ENCODE measurements at regions not wholly inside any gene's neighbourhood (a gene's known extent, or its start where the extent isn't known, plus 50 kb on each side); places are given as distances from the start of the nearest gene placed in this dataset.
A peak's percentile ranks its signal among the peaks of the same experiment; 100 is the strongest.

DNA sequence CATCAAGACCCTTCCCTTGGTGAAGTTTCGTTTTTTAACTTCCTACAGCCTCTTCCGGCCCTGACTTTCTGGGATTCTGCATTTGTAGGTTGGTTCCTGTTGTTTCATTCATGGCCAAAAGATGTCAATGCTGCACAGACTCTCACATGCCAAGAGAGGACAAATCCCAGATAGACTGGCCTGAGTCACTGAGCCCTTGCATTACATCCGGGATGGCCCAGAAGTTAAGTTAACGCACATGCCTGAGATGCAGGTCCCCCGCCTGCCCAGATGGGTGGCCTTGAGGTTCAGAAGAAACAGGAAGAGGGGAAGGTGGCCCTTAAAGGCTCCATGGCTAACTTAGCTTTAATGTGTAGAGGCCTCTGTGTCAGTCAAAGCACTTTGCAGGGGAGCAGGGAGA, 51.6 kb upstream of the SRGAP3 start:
- DNase-seq = no peak

DNA sequence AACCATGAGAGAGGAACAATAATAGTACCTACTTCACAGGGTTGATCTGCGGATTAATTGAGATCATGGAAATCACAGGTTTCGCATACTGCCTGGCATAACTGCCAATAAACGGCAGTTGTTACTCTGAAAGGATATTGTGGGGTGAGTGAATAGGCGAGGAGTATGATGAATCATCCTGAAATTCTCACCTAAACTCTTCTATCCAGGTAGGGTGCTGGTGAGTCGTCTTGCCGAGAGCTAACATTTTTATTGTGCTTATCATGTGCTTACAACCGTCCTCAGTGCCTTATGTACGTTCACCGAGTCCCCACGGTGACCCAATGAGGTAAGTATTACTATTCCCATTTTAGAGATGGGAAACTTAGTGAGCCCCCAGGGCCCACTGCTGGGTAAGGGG, 52.4 kb upstream of the SRGAP3 start:
- no peak for DNase-seq

GRCh38 chr3:9302425-9303181, 53.2 kb upstream of the SRGAP3 start:
- peak; percentile 73 for DNase-seq

DNA sequence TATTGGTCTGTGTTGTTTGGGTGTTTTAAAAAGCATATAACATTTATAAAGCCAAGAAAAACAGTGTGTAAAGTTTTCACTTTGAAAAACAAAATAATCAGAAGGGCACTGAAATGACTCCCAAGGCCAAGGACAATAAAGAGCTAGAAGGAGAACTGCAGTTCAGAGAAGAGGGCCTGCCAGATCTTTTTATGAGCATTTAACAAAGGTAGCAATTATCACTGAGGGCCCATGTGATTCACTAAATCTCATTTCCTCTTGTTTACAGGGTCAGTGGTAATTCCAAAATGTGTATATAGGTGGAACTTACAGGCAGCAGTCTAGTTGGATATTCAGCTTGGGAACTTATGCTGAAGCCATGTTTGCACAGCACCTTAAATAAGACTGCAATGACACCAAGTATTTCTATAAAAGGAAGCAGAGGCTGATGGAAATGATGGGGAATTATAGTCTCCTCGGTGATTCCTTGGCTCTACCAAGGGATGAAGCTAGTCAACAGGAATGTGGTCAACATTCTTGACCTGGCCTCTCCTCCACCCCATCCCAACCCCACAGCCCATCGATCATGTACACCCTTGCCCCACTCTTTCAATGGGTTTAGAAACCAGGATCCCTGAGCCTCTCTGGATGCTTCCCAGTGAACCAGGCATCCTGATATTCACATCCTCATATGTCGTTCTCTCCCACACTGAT, 54.4 kb upstream of the THUMPD3 start:
- DNase-seq = no peak

GRCh38 chr3:9310043-9310442, 52.8 kb upstream of the THUMPD3 start:
- no peak for DNase-seq

GRCh38 chr3:9311228-9311627, 51.6 kb upstream of the THUMPD3 start:
- no peak for DNase-seq
